Large intestine (tissue), 3 donors: ENCODE measurements at regions not wholly inside any gene's neighbourhood (a gene's known extent, or its start where the extent isn't known, plus 50 kb on each side); places are given as distances from the start of the nearest gene placed in this dataset.

Experiments
- DNase-seq, 2 donors: peaks; one replicate each; pipeline versions ENCODE4 v3.0.0 to v3.0.0-alpha.2; 2013
- H3K27ac ChIP-seq: one replicate; pipeline ENCODE4 v1.5.1; 2013; ENCODE audit warnings: low read length
- H3K27me3 ChIP-seq: 2 replicates; pipeline ENCODE4 v1.6.1; 2013; ENCODE audit warnings: low read length; ENCODE audit not compliant: control insufficient read depth, insufficient read depth
- H3K36me3 ChIP-seq: 2 replicates; pipeline ENCODE4 v1.6.1; 2013; ENCODE audit warnings: low read length; ENCODE audit not compliant: control insufficient read depth, insufficient read depth
- H3K4me1 ChIP-seq: one replicate; pipeline ENCODE4 v1.6.1; 2013; ENCODE audit warnings: low read length; ENCODE audit not compliant: control insufficient read depth, insufficient read depth
- H3K4me3 ChIP-seq: one replicate; pipeline ENCODE4 v1.5.1; 2013; ENCODE audit warnings: low read length
- H3K9me3 ChIP-seq: one replicate; pipeline ENCODE4 v1.6.1; 2013; ENCODE audit warnings: mild to moderate bottlenecking, low read depth, low read length, moderate library complexity; ENCODE audit not compliant: control insufficient read depth
- WGBS: methylation state at CpG from one replicate; pipeline ENCODE4 v1.1.5; 2013; ENCODE audit warnings: low lambda C conversion rate; ENCODE audit not compliant: insufficient coverage; 5-methylcytosine and 5-hydroxymethylcytosine counted together

DNA sequence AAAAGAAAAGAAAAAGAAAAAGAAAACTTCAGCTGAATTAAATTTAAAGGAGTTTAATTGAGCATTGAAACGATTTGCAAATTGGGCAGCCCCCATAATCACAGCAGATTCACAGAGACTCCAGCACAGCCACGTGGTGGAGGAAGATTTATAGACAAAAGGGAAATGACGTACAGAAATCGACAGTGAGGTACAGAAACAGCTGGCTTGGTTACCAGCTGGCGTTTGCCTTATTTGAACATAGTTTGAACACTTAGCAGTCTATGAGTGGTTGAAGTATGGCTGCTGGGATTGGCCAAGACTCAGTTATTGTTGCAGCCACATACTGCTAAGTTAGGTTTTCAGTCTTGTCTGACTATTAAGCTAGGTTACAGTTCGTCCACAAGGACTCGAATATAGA, 312.2 kb upstream of the SLC14A2 start:
- H3K4me1 ChIP-seq = no peaks in the 10 kb centered on the region
- no peak overlapping the region for H3K27ac ChIP-seq
- WGBS = 100% methylated on average over 1 of the region's 7 CpGs
- no peaks in the 10 kb centered on the region for H3K27me3 ChIP-seq
- H3K36me3 ChIP-seq = no peaks in the 10 kb centered on the region
- DNase-seq = no peak
- H3K4me3 ChIP-seq = no peak overlapping the region
- no peaks in the 10 kb centered on the region for H3K9me3 ChIP-seq

DNA sequence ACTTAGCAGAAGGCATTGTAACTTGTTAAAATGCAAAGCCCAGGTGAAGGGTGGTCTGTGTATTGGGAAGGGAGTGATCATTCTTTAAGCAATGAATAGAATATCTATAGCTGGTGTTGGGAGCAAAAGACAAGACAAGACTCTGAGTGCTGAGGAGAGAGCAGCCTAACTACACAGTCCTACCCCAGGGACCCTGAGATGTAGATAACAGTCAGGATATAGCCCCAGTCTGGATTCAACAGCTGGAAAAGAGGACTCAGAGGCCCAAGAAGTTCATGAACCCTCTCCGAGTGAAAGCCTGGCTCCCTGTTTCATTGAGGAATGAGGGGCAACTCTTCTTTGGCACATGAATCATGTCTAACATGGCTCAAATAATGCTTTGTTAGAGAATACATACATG, 310.7 kb upstream of the SLC14A2 start:
- no peaks in the 10 kb centered on the region for H3K36me3 ChIP-seq
- H3K27ac ChIP-seq = no peak overlapping the region
- no CpG with 5 or more reads among the region's 1 CpG for WGBS
- H3K9me3 ChIP-seq = no peaks in the 10 kb centered on the region
- H3K4me3 ChIP-seq = no peak overlapping the region
- DNase-seq = no peak
- no peaks in the 10 kb centered on the region for H3K27me3 ChIP-seq
- no peaks in the 10 kb centered on the region for H3K4me1 ChIP-seq

DNA sequence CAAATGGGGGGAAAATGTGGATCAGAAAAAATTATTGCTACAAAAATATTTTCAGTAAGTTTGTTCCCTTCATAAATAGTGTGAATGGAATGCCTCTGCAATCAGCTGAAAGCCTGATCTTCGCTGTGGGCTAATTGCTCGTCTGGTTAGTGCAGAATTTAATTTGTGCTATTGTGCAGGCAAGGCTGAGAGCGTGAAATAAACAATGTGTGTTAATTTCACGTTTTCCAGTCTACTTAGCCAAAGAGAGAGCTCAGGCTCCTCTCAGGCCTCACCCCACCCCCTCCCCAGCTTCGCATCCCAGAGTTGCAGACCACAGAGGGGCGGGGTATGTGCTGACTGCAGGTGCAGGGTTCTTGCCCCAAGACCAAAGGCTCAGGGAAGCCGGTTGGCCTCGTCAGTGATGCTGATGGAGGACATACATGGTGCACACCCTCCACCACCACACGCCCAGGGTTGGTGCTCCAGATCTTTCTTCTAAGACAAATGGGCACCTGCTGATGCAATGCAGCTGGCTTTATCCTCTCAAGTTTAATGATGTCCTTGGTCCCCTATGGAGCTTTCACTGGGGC, 302.6 kb upstream of the SLC14A2 start:
- H3K9me3 ChIP-seq = no peaks in the 10 kb centered on the region
- no peaks in the 10 kb centered on the region for H3K27me3 ChIP-seq
- H3K4me1 ChIP-seq = peaks cover 7% of the 10 kb centered on the region
- WGBS = 100% methylated on average over 1 of the region's 9 CpGs
- H3K4me3 ChIP-seq = no peak overlapping the region
- H3K27ac ChIP-seq = no peak overlapping the region
- DNase-seq = no peak
- no peaks in the 10 kb centered on the region for H3K36me3 ChIP-seq

DNA sequence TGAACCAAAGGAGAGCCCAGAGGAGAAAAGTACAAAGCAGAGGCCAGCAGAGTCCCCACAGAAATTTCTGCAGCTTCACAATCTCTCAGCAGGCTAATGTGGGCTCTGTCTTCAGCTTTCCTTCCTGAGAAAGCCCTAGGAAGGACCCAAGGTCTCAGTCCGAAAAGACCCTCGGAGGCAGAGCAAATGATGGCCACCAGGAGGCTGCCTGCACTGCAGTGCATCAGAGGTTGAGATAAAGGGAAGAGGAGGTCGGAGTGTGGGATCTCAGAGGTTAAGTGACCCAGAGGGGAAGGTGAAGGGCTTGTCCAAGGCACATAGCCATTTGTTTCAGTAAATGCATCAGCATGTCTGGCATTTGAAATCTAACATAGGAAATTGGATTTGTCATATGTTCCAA, 299.1 kb upstream of the SLC14A2 start:
- no peaks in the 10 kb centered on the region for H3K36me3 ChIP-seq
- no peaks in the 10 kb centered on the region for H3K9me3 ChIP-seq
- no peaks in the 10 kb centered on the region for H3K27me3 ChIP-seq
- H3K4me1 ChIP-seq = peaks cover 10% of the 10 kb centered on the region
- H3K27ac ChIP-seq = no peak overlapping the region
- WGBS = no CpG with 5 or more reads among the region's 3 CpGs
- no peak overlapping the region for H3K4me3 ChIP-seq
- no peak for DNase-seq

DNA sequence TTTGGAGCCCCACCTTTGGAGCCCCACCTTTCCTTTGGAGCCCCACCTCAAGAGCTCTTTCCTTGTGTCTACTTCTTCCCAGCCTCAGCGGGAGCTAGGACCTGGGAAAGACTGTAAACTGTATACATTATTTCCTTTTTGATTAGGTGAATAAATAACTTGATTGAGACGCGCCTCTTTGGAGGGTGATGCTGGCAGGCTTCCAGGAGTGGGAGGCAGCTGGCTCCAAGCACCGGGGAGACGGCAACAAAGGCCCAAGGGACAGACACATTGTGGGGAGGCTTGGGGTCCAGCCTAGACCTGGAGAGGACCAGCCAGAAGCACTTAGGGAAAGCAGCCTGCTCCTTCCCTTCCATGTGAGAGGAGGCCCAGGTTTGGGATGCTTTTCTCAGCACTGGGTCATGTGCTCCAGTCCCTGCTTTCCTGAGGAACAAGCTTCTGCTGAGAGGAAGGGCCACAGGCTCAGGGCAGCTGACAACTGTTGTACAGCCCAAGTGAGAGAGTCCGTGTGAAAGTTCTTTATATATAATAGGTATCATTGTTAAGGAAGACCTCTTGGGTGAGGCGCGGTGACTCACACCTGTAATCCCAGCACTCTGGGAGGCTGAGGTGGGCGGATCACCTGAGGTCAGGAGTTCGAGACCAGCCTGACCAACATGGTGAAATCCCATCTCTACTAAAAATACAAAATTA, 297.2 kb upstream of the SLC14A2 start:
- no peaks in the 10 kb centered on the region for H3K9me3 ChIP-seq
- no CpG with 5 or more reads among the region's 10 CpGs for WGBS
- no peak overlapping the region for H3K27ac ChIP-seq
- no peaks in the 10 kb centered on the region for H3K27me3 ChIP-seq
- H3K4me1 ChIP-seq = peaks cover 10% of the 10 kb centered on the region
- H3K4me3 ChIP-seq = no peak overlapping the region
- H3K36me3 ChIP-seq = no peaks in the 10 kb centered on the region
- DNase-seq = peak in 1 of 2 donors; percentile 5

DNA sequence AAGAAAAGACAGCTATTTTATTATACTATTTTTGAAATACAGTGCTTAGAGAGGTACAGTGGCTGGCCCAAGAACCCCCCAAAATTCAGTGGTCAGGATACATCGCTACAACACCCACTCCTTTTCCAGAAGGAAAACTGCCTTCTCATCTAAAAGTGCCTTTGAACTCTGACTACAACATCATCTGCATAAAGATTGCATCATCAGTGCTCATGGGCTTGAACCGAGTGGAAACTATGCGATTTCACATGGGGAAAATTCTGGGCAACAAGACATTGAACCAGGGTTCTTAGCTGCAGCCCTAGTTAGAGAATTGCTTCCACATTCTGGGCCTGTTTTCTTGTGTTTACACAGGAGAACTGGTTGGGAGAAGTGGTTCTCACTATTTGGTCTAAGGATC, 294.6 kb upstream of the SLC14A2 start:
- H3K9me3 ChIP-seq = no peaks in the 10 kb centered on the region
- H3K27me3 ChIP-seq = no peaks in the 10 kb centered on the region
- H3K4me1 ChIP-seq = peaks cover 11% of the 10 kb centered on the region
- no peak overlapping the region for H3K4me3 ChIP-seq
- DNase-seq = peak; percentile 37 to 50
- no peaks in the 10 kb centered on the region for H3K36me3 ChIP-seq
- no CpG with 5 or more reads among the region's 3 CpGs for WGBS
- no peak overlapping the region for H3K27ac ChIP-seq

DNA sequence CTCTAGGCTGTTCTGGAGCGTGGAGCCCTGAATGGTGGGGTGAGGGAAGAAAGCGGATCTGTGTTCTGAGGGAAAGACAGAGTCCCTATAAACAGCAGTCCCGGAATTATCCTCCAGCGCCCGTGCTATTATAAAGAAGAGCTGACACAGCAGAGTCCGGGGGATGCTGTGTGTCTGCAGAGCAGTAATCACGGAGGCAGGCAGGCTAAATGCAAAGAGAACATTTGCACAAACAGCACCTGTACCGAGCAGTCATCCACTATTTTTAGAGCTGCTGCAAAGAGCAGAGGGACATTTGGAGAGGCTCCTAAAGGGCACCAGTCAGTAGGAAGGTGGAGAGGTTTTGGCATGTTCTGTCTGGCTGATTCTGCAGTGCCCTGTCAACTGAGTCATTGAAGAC, 293.8 kb upstream of the SLC14A2 start:
- H3K27me3 ChIP-seq = no peaks in the 10 kb centered on the region
- no CpG with 5 or more reads among the region's 8 CpGs for WGBS
- DNase-seq = no peak
- H3K9me3 ChIP-seq = no peaks in the 10 kb centered on the region
- no peaks in the 10 kb centered on the region for H3K36me3 ChIP-seq
- no peak overlapping the region for H3K27ac ChIP-seq
- H3K4me1 ChIP-seq = peaks cover 11% of the 10 kb centered on the region
- H3K4me3 ChIP-seq = no peak overlapping the region

DNA sequence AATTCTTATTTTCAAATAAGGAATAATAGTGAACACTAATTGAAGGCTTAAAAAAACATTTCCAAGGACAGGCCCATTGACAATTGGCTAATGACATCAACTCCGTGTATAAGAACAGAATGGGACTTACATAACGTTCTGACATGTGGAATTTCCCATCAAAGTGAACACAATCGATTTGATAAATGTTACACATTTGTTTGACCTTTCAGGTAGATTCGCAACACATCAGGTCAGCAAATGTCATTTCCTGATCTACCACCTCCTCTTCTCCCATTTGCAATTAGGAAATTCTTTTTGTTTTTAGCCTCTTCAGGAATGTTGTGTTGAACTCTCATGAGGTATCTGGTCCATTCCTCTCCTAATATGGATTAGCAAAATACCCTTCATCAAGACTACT, 292.9 kb upstream of the SLC14A2 start:
- no peak for DNase-seq
- Histone ChIP-seq H3K4me1 (peaks cover 11% of the 10 kb centered on the region), H3K27me3 (no peaks in the 10 kb centered on the region), H3K4me3 (no peak overlapping the region), H3K9me3 (no peaks in the 10 kb centered on the region), H3K27ac (no peak overlapping the region), H3K36me3 (no peaks in the 10 kb centered on the region)
- WGBS = 100% methylated on average over 2 of the region's 4 CpGs

DNA sequence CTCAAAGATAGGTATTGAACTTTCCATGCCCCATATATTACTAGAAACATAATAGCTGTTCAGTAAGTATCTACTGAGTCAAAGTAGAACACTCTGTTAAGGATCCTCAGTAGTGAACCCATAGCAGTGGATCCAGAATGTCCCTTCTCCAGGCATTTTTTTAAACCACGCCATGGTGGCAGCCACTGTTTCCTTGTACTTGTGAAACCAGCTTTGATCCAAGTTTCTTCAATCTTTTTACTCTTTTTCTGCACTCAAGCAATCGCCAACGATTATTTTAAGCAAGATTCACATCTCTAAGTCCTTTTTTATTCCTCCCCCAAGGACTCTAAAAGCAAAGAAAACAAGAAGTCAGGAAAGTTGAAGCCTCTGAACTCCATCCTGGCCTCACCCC, 291.2 kb upstream of the SLC14A2 start:
- 100% methylated on average over 3 of the region's 3 CpGs for WGBS
- Histone ChIP-seq H3K4me1 (peaks cover 11% of the 10 kb centered on the region), H3K9me3 (no peaks in the 10 kb centered on the region), H3K27ac (peak overlapping the region; percentile 21), H3K36me3 (no peaks in the 10 kb centered on the region), H3K4me3 (no peak overlapping the region), H3K27me3 (no peaks in the 10 kb centered on the region)
- DNase-seq = no peak

DNA sequence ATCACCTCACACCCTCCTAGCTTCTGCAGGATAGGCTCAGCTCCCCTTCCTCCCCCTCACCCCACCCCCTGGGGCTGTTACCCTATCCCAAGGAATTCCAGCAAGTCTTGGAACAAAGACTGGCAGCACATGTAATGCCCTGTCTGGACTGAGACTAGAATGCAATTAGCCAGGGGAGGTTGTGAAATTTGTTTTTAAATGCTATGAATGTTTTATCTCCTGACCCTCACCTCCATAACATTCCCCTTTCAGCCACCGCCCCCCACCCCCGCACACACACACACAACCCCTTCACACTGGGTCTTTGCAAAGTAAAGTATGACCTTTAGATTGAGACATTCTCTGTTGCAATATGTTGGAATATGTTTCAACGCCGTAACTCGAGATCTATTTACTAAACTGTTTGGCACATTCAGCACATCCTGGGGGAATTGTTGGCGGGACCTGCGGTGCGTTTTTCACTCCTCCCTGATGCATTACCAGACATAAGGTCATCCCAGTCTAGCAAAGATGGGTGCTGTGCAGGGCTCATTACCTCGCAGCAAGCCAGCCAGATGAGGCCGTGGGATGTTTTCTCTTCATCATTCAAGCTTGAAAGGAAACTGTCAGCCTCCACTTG, 290.7 kb upstream of the SLC14A2 start:
- H3K27ac ChIP-seq = peak overlapping the region; percentile 54

DNA sequence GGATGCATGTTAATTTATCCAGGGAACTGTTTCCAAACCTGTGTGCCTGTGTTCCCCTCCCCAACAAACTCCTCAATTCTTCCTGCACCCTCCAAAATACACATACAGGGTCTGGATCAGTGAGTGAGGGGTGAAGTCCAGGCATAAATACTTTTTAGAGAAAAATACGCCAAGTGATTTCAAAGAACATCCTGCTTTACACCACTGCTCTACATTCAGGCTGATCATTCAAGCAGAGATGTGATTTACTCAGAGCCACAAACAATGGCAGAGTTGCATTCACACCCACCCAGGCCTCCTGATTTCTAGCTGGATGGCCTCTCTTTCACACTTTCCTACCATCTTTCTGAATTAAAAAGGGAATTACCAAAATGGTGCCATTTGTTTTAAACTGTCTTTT, 289.5 kb upstream of the SLC14A2 start:
- Histone ChIP-seq H3K4me3 (no peak overlapping the region), H3K36me3 (no peaks in the 10 kb centered on the region), H3K27me3 (no peaks in the 10 kb centered on the region), H3K4me1 (peaks cover 11% of the 10 kb centered on the region), H3K9me3 (no peaks in the 10 kb centered on the region), H3K27ac (no peak overlapping the region)
- no peak for DNase-seq
- no CpG with 5 or more reads among the region's 1 CpG for WGBS

More for the DNA sequence above, 290.7 kb upstream of the SLC14A2 start:
- no peaks in the 10 kb centered on the region for H3K27me3 ChIP-seq
- H3K36me3 ChIP-seq = no peaks in the 10 kb centered on the region
- no peak overlapping the region for H3K4me3 ChIP-seq
- 80% methylated on average over 2 of the region's 10 CpGs for WGBS
- DNase-seq = peak; percentile 37 to 44
- peaks cover 11% of the 10 kb centered on the region for H3K4me1 ChIP-seq
- no peaks in the 10 kb centered on the region for H3K9me3 ChIP-seq
